LNCAP (cell line): ENCODE measurements at regions not wholly inside any gene's neighbourhood (a gene's known extent, or its start where the extent isn't known, plus 50 kb on each side); places are given as distances from the start of the nearest gene placed in this dataset.

Experiments used
- TF ChIP-seq, protein P1 (sequence below): fragments of 450-650 bp; IDR thresholded peaks from 2 replicates; pipeline ENCODE4 v1.5.1; 2017; ENCODE audit warnings: mild to moderate bottlenecking

DNA sequence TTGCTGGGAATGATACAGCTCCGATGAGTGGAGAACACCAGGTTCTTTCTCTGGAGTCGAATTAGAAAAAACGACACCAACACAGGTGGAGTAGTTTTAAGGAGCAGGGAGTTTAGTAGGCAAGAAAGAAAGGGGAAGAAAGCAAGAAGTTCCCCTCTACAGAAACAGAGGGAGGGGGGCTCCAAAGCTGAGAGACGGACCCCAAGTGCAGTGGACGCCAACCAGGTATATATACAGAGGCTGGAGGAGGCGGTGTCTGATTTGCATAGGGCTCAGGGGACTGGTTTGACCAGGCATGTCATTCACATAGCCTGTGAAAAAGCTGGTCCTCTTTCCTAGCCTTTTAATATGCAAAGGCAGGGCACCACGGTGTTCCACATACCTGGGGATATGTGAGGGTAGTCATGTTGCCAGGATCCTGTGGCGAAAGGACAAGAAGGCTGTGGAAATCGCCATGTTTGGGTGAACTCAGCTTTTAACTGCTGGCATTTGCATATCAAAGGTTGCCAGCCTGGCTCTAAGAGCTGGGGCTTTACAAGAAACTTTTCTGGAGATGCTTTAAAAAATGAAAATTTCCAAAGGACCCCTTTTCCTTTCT lies 887.4 kb upstream of the EPHA6 start:
- TF ChIP-seq, protein P1, sequence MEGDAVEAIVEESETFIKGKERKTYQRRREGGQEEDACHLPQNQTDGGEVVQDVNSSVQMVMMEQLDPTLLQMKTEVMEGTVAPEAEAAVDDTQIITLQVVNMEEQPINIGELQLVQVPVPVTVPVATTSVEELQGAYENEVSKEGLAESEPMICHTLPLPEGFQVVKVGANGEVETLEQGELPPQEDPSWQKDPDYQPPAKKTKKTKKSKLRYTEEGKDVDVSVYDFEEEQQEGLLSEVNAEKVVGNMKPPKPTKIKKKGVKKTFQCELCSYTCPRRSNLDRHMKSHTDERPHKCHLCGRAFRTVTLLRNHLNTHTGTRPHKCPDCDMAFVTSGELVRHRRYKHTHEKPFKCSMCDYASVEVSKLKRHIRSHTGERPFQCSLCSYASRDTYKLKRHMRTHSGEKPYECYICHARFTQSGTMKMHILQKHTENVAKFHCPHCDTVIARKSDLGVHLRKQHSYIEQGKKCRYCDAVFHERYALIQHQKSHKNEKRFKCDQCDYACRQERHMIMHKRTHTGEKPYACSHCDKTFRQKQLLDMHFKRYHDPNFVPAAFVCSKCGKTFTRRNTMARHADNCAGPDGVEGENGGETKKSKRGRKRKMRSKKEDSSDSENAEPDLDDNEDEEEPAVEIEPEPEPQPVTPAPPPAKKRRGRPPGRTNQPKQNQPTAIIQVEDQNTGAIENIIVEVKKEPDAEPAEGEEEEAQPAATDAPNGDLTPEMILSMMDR, result no peak

DNA sequence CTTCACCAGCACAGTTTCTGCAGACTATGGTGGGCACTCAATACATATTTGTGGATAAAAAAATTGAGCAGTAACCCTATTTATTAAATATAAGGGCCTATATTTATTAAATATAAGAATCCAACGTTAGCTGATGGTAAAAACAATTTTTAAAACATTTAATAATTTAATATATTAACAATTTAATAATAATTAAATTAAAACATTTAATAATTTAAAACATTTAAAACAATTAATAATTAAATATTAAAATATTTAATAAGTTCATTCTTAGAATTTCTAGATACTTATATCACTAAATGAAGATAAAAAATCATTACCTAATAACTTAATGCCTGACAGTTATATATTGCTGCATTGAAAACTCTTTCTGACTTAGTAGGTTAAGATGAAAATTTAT lies 880.2 kb upstream of the EPHA6 start:
- TF ChIP-seq, protein P1, result no peak

DNA sequence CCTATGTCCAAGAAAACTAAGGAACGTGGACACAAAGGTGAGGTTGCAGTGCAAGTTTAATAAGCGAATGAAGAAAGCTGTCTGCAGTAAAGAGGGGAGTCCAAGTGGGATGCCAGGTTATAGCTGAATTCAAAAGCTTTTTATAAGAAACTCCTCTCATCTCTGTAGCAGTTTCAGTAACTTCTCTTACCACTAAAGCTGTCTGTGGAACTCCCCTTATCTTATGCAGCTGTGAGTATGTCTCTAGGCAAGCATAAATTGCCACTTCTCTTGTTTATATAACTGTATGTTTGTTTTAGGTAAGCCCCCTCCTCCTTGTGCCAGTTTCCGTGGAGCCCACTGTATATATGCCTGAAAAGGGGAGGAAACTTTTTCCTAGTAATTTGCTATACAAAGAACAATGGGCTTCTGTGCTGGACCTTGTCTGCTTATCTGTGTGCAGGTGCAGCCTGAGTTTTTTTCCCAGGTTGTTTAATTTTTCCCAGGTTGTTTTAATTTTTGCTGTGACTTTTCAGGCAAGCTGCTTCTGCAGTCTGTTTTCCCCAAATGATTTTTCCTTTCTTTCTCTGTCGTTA lies 875.1 kb upstream of the EPHA6 start:
- TF ChIP-seq, protein P1, result no peak

DNA sequence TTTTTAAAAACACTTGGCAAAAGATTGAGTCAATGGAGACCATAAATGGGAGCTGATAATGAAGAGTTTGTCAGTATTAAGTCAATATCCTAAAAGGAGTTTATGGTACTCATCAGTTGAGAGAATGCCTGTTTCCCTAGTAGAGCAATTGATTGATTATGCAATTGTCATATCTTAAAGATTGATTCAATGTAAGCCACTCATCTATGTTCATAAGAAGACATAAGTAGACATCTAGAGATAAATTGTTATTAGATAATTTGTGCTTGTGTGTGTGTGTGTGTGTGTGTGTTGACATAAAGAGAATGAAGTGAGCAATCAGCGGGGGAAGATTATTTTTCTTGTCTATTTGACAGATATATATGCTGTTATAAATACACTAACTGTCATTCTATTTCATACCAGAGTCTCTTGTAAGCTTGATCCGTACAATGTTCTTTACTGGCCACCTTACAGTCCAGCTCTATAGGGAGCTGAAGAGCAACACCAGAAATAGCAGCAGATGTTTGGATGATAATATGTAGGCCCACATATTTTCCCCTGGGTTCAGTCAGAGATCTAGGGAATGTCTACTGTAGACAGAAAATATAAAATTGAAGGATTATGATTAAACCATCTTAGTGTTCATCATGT lies 848.6 kb upstream of the EPHA6 start:
- TF ChIP-seq, protein P1, result no peak

DNA sequence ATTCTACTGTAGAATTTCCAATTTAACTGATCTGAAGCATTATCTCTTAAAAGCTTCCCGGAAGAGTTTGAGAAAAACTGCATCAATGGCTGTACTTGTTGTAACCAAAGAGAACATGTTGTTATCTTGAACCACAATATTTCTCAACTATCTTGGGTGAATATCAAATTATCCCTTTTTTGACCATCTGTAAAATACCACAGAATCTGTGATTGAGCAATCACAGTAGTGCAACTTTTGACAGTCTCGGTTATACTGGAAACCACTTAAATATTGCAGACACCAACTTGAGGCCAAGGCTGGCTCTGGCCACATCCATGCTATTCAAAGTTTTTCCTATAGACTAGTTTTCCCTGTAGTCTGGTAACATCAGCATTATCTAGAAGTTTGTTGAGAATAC lies 842.8 kb upstream of the EPHA6 start:
- TF ChIP-seq, protein P1, result no peak

DNA sequence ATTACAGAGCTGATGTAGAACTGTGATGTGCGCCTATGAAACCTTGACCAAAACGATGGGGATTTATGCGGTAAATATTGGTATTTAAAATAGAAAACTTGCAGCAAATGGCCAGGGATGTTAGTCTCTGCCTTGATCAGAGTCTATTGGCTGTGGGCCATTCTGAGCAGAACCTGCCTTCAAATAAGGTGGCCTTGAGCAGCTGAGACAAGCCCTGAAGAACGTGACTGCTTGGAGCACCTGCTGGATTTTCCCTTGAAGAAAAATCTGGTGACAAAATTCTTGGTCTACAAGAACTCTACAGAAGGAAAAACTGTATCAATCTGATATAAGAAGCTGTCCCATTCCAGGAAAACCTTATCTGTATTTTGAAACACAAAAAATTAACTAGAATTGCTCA lies 820.1 kb upstream of the EPHA6 start:
- TF ChIP-seq, protein P1, result no peak

DNA sequence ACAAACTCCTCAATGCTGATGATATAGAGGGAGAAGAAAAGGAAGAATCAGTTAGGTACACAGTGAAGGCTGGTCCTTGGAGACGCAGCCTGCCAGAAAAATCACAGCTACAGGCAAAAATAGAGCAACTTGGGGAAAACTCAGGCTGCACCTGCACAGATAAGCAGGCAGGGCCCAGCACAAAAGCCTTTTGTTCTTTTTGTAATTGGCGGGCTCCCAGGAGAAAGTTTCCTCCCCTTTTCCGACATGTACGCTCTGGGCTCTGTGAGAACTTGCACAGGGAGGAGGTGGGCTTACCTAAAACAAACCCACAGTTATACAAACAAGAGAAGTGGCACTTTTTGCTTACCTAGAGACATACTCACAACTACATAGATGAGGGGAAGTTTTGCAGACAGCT lies 813.4 kb upstream of the EPHA6 start:
- TF ChIP-seq, protein P1, result no peak
